DND-41 (cell line): ENCODE measurements at regions not wholly inside any gene's neighbourhood (a gene's known extent, or its start where the extent isn't known, plus 50 kb on each side); places are given as distances from the start of the nearest gene placed in this dataset.

Experiments
- EZH2 ChIP-seq: IDR thresholded peaks from 3 replicates; pipeline ENCODE4 v1.6.1; 2012; ENCODE audit warnings: borderline replicate concordance, low read depth, mild to moderate bottlenecking, moderate library complexity, low read length, inconsistent platforms; ENCODE audit not compliant: severe bottlenecking
- TF ChIP-seq, protein P1 (sequence below): IDR thresholded peaks from 2 replicates; pipeline ENCODE4 v1.5.1; 2012; ENCODE audit warnings: borderline replicate concordance, low read length, moderate library complexity, mild to moderate bottlenecking; ENCODE audit not compliant: poor library complexity, severe bottlenecking; ENCODE audit errors: extremely low read depth

DNA sequence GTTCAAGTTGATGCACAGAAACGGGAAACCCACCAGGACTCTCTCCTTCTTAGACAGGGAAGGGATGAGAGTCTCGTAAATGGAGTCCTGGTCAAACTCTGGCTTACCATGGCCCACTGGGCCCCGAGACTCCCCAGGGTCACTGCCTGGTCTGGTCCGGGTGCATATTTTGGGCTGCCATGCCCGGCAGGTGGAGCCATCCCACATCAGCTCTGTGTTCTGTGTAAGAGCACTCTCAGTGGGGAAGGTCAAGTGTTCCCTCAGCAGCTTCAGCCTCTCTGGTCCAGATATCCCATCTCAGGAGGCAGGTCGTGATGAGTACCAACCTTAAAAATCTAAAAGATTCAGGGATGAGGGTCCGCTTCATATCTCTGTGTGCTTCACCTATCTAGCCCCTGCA, 138.8 kb downstream of the EDN3 start:
- no peak for TF ChIP-seq EZH2
- TF ChIP-seq, protein P1, sequence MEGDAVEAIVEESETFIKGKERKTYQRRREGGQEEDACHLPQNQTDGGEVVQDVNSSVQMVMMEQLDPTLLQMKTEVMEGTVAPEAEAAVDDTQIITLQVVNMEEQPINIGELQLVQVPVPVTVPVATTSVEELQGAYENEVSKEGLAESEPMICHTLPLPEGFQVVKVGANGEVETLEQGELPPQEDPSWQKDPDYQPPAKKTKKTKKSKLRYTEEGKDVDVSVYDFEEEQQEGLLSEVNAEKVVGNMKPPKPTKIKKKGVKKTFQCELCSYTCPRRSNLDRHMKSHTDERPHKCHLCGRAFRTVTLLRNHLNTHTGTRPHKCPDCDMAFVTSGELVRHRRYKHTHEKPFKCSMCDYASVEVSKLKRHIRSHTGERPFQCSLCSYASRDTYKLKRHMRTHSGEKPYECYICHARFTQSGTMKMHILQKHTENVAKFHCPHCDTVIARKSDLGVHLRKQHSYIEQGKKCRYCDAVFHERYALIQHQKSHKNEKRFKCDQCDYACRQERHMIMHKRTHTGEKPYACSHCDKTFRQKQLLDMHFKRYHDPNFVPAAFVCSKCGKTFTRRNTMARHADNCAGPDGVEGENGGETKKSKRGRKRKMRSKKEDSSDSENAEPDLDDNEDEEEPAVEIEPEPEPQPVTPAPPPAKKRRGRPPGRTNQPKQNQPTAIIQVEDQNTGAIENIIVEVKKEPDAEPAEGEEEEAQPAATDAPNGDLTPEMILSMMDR: peak; percentile 26
